NCI-H1417 (cell line): ENCODE measurements at regions not wholly inside any gene's neighbourhood (a gene's known extent, or its start where the extent isn't known, plus 50 kb on each side); places are given as distances from the start of the nearest gene placed in this dataset.
A peak's percentile ranks its signal among the peaks of the same experiment; 100 is the strongest.

ENCODE experiments used
- DNase-seq, 3 experiments: peaks; one replicate each; lab custom pipeline; 2025; lab: John Stamatoyannopoulos, UW

- DNase-seq: no peak
These were observed 104.6 kb downstream of the AMY1C start for GRCh38 chr1:103854279-103854678.

GRCh38 chr1:103859721-103860120, 110.0 kb downstream of the AMY1C start:
- no peak for DNase-seq

- DNase-seq: peak in 1 of 3 experiments; percentile 9
These were observed 149.1 kb downstream of the AMY1C start for GRCh38 chr1:103898576-103899345.

GRCh38 chr1:103900005-103900404, 150.3 kb downstream of the AMY1C start:
- no peak for DNase-seq

- DNase-seq: no peak
These were observed 151.4 kb downstream of the AMY1C start for GRCh38 chr1:103901072-103901471.

GRCh38 chr1:103905363-103905762, 155.7 kb downstream of the AMY1C start:
- no peak for DNase-seq

- no peak for DNase-seq
These were observed 161.8 kb downstream of the AMY1C start for GRCh38 chr1:103911450-103911849.

- peak in 2 of 3 experiments; percentile 9 to 57 for DNase-seq
These were observed 168.1 kb downstream of the AMY1C start for GRCh38 chr1:103917795-103918194.

- no peak for DNase-seq
These were observed 182.2 kb downstream of the AMY1C start for GRCh38 chr1:103931891-103932290.

- DNase-seq: no peak
These were observed 188.2 kb downstream of the AMY1C start for GRCh38 chr1:103937763-103938357.

- no peak for DNase-seq
These were observed 191.4 kb downstream of the AMY1C start for GRCh38 chr1:103941086-103941485.

GRCh38 chr1:103942029-103942428, 192.3 kb downstream of the AMY1C start:
- DNase-seq: no peak

- DNase-seq: no peak
These were observed 196.1 kb downstream of the AMY1C start for GRCh38 chr1:103945774-103946173.

- peak in 1 of 3 experiments; percentile 29 for DNase-seq
These were observed 198.8 kb downstream of the AMY1C start for GRCh38 chr1:103948526-103948925.

GRCh38 chr1:103949779-103950178, 200.1 kb downstream of the AMY1C start:
- DNase-seq: peak in 2 of 3 experiments; percentile 28 to 76

GRCh38 chr1:103953386-103953785, 203.7 kb downstream of the AMY1C start:
- no peak for DNase-seq

GRCh38 chr1:103958699-103959098, 209.0 kb downstream of the AMY1C start:
- DNase-seq: no peak

GRCh38 chr1:103959565-103959964, 209.9 kb downstream of the AMY1C start:
- DNase-seq: no peak

GRCh38 chr1:103960045-103960444, 210.3 kb downstream of the AMY1C start:
- DNase-seq: no peak

GRCh38 chr1:103960710-103961109, 211.0 kb downstream of the AMY1C start:
- DNase-seq: no peak

GRCh38 chr1:103986792-103987191, 237.1 kb downstream of the AMY1C start:
- DNase-seq: no peak

GRCh38 chr1:103997631-103998030, 247.9 kb downstream of the AMY1C start:
- DNase-seq: no peak

- no peak for DNase-seq
These were observed 269.4 kb downstream of the AMY1C start for GRCh38 chr1:104018922-104019674.
